ENCODE measurements at regions not wholly inside any gene's neighbourhood (a gene's known extent, or its start where the extent isn't known, plus 50 kb on each side); places are given as distances from the start of the nearest gene placed in this dataset.

- no peak for TF ChIP-seq POLR2A (IDR thresholded peaks at IDR 0.05; ENCODE audit: extremely low read depth, insufficient read length)
- no peak for TF ChIP-seq CTCF (IDR thresholded peaks at IDR 0.05; ENCODE audit: low read depth, low read length)
Observed at GRCh38 chr2:188138313-188138712, 153.4 kb upstream of the GULP1 start.

Data from NB4 (cell line).